HCT116 (cell line): ENCODE measurements at regions not wholly inside any gene's neighbourhood (a gene's known extent, or its start where the extent isn't known, plus 50 kb on each side); places are given as distances from the start of the nearest gene placed in this dataset.

Experiments
- ATAC-seq: fragments of 200-7000 bp; cut with Tn5 transposase; 2 replicates; pipeline ENCODE4 v1.9.1; 2020; ENCODE audit warnings: mild to moderate bottlenecking, moderate library complexity
- BruUV-seq: library from RNA; stranded (reverse); fragments of 400-500 nt; replicated peaks from 2 replicates; lab custom pipeline; 2021; lab: Mats Ljungman, UMichigan
- CTCF ChIA-PET: fragments of 300-600 bp; sonication (Branson Sonifier 250); formaldehyde crosslinking; loops from one replicate; lab custom pipeline; 2021; ENCODE audit warnings: antibody characterized with exemption; lab: Charles Lee
- POLR2A ChIA-PET: fragments of 300-600, 350-600 bp; sonication (Branson Sonifier 250); formaldehyde crosslinking; loops from one replicate; lab custom pipeline; 2021; ENCODE audit warnings: antibody characterized with exemption; lab: Charles Lee
- RAD21 ChIA-PET, 2 experiments: fragments of 300-600 bp; sonication (Branson Sonifier 250); formaldehyde crosslinking; loops; one replicate each; lab custom pipeline; 2023; ENCODE audit warnings: low total read pairs in 2 of 2; ENCODE audit not compliant: uncharacterized antibody in 2 of 2, unreplicated experiment in 2 of 2, low non-redundant PET in 1 of 2; lab: Charles Lee
- DNase-seq: peaks from one replicate; pipeline ENCODE4 v3.0.0-alpha.2; 2010; ENCODE audit warnings: low read depth, low spot score
- H2AFZ ChIP-seq: fragments of 200-600 bp; shearing (Covaris generic), sonication (generic); 2 replicates; pipeline ENCODE4 v1.6.1; 2017; ENCODE audit warnings: low read depth, mixed run types, mixed read lengths, antibody characterized with exemption, low read length; ENCODE audit not compliant: poor library complexity, severe bottlenecking
- H3K27ac ChIP-seq: 2 replicates; pipeline ENCODE4 v1.5.1; 2012; ENCODE audit warnings: low read depth, low read length
- H3K27me3 ChIP-seq: fragments of 200-600 bp; sonication (generic); 2 replicates; pipeline ENCODE4 v1.6.1; 2016; ENCODE audit warnings: mixed run types, low read length, mixed read lengths; ENCODE audit not compliant: insufficient read depth
- H3K36me3 ChIP-seq, 2 experiments: fragments of 200-500 bp in 1 of 2; fragments of 200-600 bp in 1 of 2; sonication (Bioruptor generic) in 1 of 2; sonication (generic) in 1 of 2; 2 replicates each; pipeline versions ENCODE4 v1.5.1 to v1.6.1; 2014 to 2016; ENCODE audit warnings: low read length in 2 of 2, inconsistent platforms in 1 of 2, mixed read lengths in 1 of 2, mixed run types in 1 of 2; ENCODE audit not compliant: insufficient read depth in 2 of 2, control insufficient read depth in 1 of 2
- H3K4me1 ChIP-seq, 2 experiments: fragments of 200-600 bp in 1 of 2; sonication (generic) in 1 of 2; 2 replicates each; pipeline versions ENCODE4 v1.5.1 to v1.6.1; 2012 to 2017; ENCODE audit warnings: low read length in 2 of 2, inconsistent platforms in 1 of 2, mild to moderate bottlenecking in 1 of 2, mixed read lengths in 1 of 2, mixed run types in 1 of 2, moderate library complexity in 1 of 2; ENCODE audit not compliant: insufficient read depth in 2 of 2, control insufficient read depth in 1 of 2
- H3K4me2 ChIP-seq: fragments of 200-600 bp; sonication (generic); 2 replicates; pipeline ENCODE4 v1.6.1; 2017; ENCODE audit warnings: mixed run types, low read length, mixed read lengths
- H3K4me3 ChIP-seq, 2 experiments: fragments of 200-600 bp in 1 of 2; sonication (generic) in 1 of 2; replicated peaks in 1 of 2; 2 replicates each; pipeline ENCODE4 v1.5.1; 2011 to 2016; ENCODE audit warnings: low read length in 2 of 2, control low read depth in 1 of 2, low read depth in 1 of 2, mild to moderate bottlenecking in 1 of 2, mixed read lengths in 1 of 2, mixed run types in 1 of 2
- H3K79me2 ChIP-seq: fragments of 200-600 bp; sonication (generic); 2 replicates; pipeline ENCODE4 v1.6.1; 2017; ENCODE audit warnings: mild to moderate bottlenecking, mixed run types, low read length, moderate library complexity, mixed read lengths; ENCODE audit not compliant: insufficient read depth
- H3K9ac ChIP-seq: fragments of 200-600 bp; sonication (generic); 2 replicates; pipeline ENCODE4 v1.6.1; 2016; ENCODE audit warnings: low read length, mixed read lengths
- H3K9me2 ChIP-seq: fragments of 200-600 bp; sonication (generic), shearing (Covaris generic); 2 replicates; pipeline ENCODE4 v1.6.1; 2017; ENCODE audit warnings: mixed run types, mild to moderate bottlenecking, moderate library complexity; ENCODE audit not compliant: insufficient read depth
- H3K9me3 ChIP-seq, 2 experiments: fragments of 200-500 bp in 1 of 2; fragments of 200-600 bp in 1 of 2; sonication (Bioruptor generic) in 1 of 2; sonication (generic) in 1 of 2; 2 replicates each; pipeline ENCODE4 v1.6.1; 2014 to 2017; ENCODE audit warnings: low read length in 2 of 2, mixed read lengths in 2 of 2, inconsistent platforms in 1 of 2, low read depth in 1 of 2, mild to moderate bottlenecking in 1 of 2, mixed run types in 1 of 2, moderate library complexity in 1 of 2; ENCODE audit not compliant: control insufficient read depth in 1 of 2, insufficient read depth in 1 of 2
- H4K20me1 ChIP-seq: fragments of 200-600 bp; sonication (generic), shearing (Covaris generic); 2 replicates; pipeline ENCODE4 v1.6.1; 2017; ENCODE audit warnings: mixed run types, mild to moderate bottlenecking, moderate library complexity; ENCODE audit not compliant: insufficient read depth
- ATF3 ChIP-seq: IDR thresholded peaks from 2 replicates; pipeline ENCODE4 v1.6.1; 2012
- CEBPB ChIP-seq: IDR thresholded peaks from 2 replicates; pipeline ENCODE4 v1.6.1; 2012; ENCODE audit warnings: low read depth
- ELF1 ChIP-seq: IDR thresholded peaks from 2 replicates; pipeline ENCODE4 v1.6.1; 2012; ENCODE audit warnings: low read depth, borderline replicate concordance
- EZH2 ChIP-seq: fragments of 200-600 bp; sonication (generic); IDR thresholded peaks from 2 replicates; pipeline ENCODE4 v1.6.1; 2017; ENCODE audit warnings: antibody characterized with exemption, mixed run types
- EZH2phosphoT487 ChIP-seq: fragments of 200-600 bp; IDR thresholded peaks from 2 replicates; pipeline ENCODE4 v1.6.1; 2018; ENCODE audit warnings: antibody characterized with exemption, borderline replicate concordance
- FOSL1 ChIP-seq: IDR thresholded peaks from 2 replicates; pipeline ENCODE4 v1.6.1; 2012; ENCODE audit warnings: low read depth
- JUND ChIP-seq: IDR thresholded peaks from 2 replicates; pipeline ENCODE4 v1.6.1; 2012
- POLR2A ChIP-seq: IDR thresholded peaks from 2 replicates; pipeline ENCODE4 v1.7.0; 2011; ENCODE audit warnings: borderline replicate concordance; ENCODE audit not compliant: insufficient read depth, insufficient read length; ENCODE audit errors: extremely low read depth
- POLR2AphosphoS5 ChIP-seq: IDR thresholded peaks from 2 replicates; pipeline ENCODE4 v1.6.1; 2011; ENCODE audit warnings: mild to moderate bottlenecking, low read depth, low read length, moderate library complexity
- SIN3A ChIP-seq: IDR thresholded peaks from 2 replicates; pipeline ENCODE4 v1.6.1; 2012; ENCODE audit warnings: low read depth
- SP1 ChIP-seq: IDR thresholded peaks from 2 replicates; pipeline ENCODE4 v1.6.1; 2012; ENCODE audit warnings: low read depth
- TCF7L2 ChIP-seq: IDR thresholded peaks from 2 replicates; pipeline ENCODE4 v1.7.0; 2011; ENCODE audit warnings: borderline replicate concordance, inconsistent platforms; ENCODE audit not compliant: insufficient read depth, insufficient read length; ENCODE audit errors: extremely low read depth
- intact Hi-C: fragments of 100-400 bp; cut with micrococcal nuclease; formaldehyde crosslinking; loops from 2 replicates; pipeline ENCODE4 v1.10.0; 2022
- TF ChIP-seq, protein P1 (sequence below): IDR thresholded peaks from 2 replicates; pipeline ENCODE4 v1.6.1; 2012; ENCODE audit warnings: low read depth

DNA sequence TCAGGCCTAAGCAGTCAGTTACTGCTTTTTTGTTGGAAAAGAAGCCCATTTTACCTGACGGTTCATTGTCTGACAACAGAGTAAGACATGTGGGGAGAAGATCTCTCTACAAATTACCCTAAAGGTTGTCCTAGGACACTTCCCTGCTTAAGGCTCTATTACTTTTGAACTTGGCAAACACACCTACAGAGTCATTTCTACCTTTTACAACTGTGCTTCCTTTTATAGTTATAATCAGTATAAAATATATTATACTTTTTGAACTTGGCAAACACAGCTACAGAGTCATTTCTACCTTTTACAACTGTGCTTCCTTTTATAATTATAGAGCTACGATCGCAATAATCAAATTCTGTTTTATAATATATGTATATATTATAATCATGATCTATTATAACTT is 215.0 kb downstream of the TPRG1 start:
- H3K27me3 ChIP-seq, result no peaks in the 10 kb centered on the region
- no peaks in the 10 kb centered on the region for H4K20me1 ChIP-seq
- no peak for DNase-seq
- BruUV-seq, result no TSS peak
- POLR2A ChIA-PET, result no interaction called here
- no peak for ATAC-seq
- CTCF ChIA-PET, result no interaction called here
- no peak overlapping the region for H3K27ac ChIP-seq
- H3K9ac ChIP-seq, result no peak overlapping the region
- no peaks in the 10 kb centered on the region; the same call in 1 of the 2 replicates for H3K9me2 ChIP-seq
- H3K79me2 ChIP-seq, result no peaks in the 10 kb centered on the region
- no peaks in the 10 kb centered on the region for H3K36me3 ChIP-seq
- peaks cover 0 to 4% of the 10 kb centered on the region in 2 experiments; a peak in 1 of 4 replicates for H3K4me1 ChIP-seq
- H3K4me2 ChIP-seq, result no peak overlapping the region
- H3K4me3 ChIP-seq, result no peak overlapping the region
- intact Hi-C loops, result no loop called here
- RAD21 ChIA-PET, result no interaction called here
- no peak overlapping the region for H2AFZ ChIP-seq
- TF ChIP-seq POLR2AphosphoS5 (no peak), JUND (no peak), TCF7L2 (no peak), EZH2phosphoT487 (no peak), CEBPB (no peak), ATF3 (no peak), EZH2 (no peak), POLR2A (no peak), SP1 (no peak), ELF1 (no peak), SIN3A (no peak), FOSL1 (no peak)
- TF ChIP-seq, protein P1, sequence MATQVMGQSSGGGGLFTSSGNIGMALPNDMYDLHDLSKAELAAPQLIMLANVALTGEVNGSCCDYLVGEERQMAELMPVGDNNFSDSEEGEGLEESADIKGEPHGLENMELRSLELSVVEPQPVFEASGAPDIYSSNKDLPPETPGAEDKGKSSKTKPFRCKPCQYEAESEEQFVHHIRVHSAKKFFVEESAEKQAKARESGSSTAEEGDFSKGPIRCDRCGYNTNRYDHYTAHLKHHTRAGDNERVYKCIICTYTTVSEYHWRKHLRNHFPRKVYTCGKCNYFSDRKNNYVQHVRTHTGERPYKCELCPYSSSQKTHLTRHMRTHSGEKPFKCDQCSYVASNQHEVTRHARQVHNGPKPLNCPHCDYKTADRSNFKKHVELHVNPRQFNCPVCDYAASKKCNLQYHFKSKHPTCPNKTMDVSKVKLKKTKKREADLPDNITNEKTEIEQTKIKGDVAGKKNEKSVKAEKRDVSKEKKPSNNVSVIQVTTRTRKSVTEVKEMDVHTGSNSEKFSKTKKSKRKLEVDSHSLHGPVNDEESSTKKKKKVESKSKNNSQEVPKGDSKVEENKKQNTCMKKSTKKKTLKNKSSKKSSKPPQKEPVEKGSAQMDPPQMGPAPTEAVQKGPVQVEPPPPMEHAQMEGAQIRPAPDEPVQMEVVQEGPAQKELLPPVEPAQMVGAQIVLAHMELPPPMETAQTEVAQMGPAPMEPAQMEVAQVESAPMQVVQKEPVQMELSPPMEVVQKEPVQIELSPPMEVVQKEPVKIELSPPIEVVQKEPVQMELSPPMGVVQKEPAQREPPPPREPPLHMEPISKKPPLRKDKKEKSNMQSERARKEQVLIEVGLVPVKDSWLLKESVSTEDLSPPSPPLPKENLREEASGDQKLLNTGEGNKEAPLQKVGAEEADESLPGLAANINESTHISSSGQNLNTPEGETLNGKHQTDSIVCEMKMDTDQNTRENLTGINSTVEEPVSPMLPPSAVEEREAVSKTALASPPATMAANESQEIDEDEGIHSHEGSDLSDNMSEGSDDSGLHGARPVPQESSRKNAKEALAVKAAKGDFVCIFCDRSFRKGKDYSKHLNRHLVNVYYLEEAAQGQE, result no peak
- H3K9me3 ChIP-seq, result no peaks in the 10 kb centered on the region
